Tibial artery (tissue), 4 donors: ENCODE measurements at regions not wholly inside any gene's neighbourhood (a gene's known extent, or its start where the extent isn't known, plus 50 kb on each side); places are given as distances from the start of the nearest gene placed in this dataset.

Experiments used
- DNase-seq, 2 donors: peaks; one replicate each; pipeline ENCODE4 v3.0.0-alpha.2; 2019
- H3K27ac ChIP-seq, 2 donors: fragments of 200-600 bp; sonication (generic) in 1 of 2; 1 replicate in 1 of 2; 2 replicates in 1 of 2; pipeline ENCODE4 v1.5.1; 2018 to 2019; ENCODE audit warnings: mild to moderate bottlenecking in 1 of 2
- H3K27me3 ChIP-seq, 2 donors: fragments of 200-600 bp; sonication (generic) in 1 of 2; one replicate each; pipeline versions ENCODE4 v1.5.1 to v1.6.0; 2016 to 2019
- H3K36me3 ChIP-seq, 3 donors: fragments of 200-600 bp; sonication (generic) in 2 of 3; one replicate each; pipeline ENCODE4 v1.5.1; 2016 to 2019; ENCODE audit warnings: mild to moderate bottlenecking in 2 of 3
- H3K4me1 ChIP-seq, 4 donors: fragments of 200-600 bp; sonication (generic) in 2 of 4; 1 replicate in 3 of 4; 2 replicates in 1 of 4; pipeline ENCODE4 v1.5.1; 2016 to 2019
- H3K4me3 ChIP-seq, 2 donors: fragments of 200-600 bp; sonication (generic) in 1 of 2; 1 replicate in 1 of 2; 2 replicates in 1 of 2; pipeline ENCODE4 v1.5.1; 2018 to 2019; ENCODE audit warnings: mild to moderate bottlenecking in 2 of 2
- H3K9me3 ChIP-seq, 3 donors: fragments of 200-600 bp; sonication (generic) in 1 of 3; one replicate each; pipeline ENCODE4 v1.5.1; 2016 to 2019
- CTCF ChIP-seq, 2 experiments: fragments of 200-600 bp in 1 of 2; fragments of 450-650 bp in 1 of 2; IDR thresholded peaks; one replicate each; pipeline ENCODE4 v1.5.1; 2017 to 2019; ENCODE audit warnings: antibody characterized with exemption in 2 of 2, mild to moderate bottlenecking in 1 of 2, moderate library complexity in 1 of 2
- intact Hi-C: fragments of 100-400 bp; cut with DNase I; formaldehyde crosslinking; loops from one replicate; pipeline ENCODE4 v1.15.0; 2023; ENCODE audit warnings: low total_unique reads

GRCh38 chr3:102026656-102027055 is 177.3 kb downstream of the NFKBIZ start:
- H3K27ac ChIP-seq: peak overlapping the region; percentile 51 to 68
- H3K4me3 ChIP-seq: no peak overlapping the region
- no peak for DNase-seq
- H3K27me3 ChIP-seq: no peaks in the 10 kb centered on the region
- no peak for TF ChIP-seq CTCF (IDR thresholded peaks at IDR 0.05)
- intact Hi-C loops: no loop called here
- no peaks in the 10 kb centered on the region for H3K9me3 ChIP-seq
- H3K4me1 ChIP-seq: peaks cover 0 to 19% (median 10%) of the 10 kb centered on the region in 4 donors
- no peaks in the 10 kb centered on the region for H3K36me3 ChIP-seq

DNA sequence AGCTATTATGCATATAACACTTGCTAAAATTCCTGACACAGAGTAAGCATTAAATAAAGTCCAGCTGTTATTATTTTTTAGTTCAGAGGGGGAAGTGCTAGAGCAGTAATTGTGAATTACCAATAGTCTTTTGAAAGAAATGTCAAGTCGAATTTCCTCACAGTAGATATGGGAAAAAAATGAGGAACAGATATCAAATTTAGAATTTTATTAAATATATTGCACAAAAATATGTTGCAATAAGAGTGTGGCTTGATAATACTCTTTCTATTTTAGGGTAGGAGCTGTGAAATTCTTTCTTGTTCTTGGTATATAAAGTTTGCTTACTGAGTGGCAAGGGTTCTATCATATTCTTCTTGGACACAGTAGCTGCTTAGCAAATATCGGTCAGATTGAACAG is 181.3 kb downstream of the NFKBIZ start:
- Histone ChIP-seq H3K36me3 (no peaks in the 10 kb centered on the region), H3K27me3 (no peaks in the 10 kb centered on the region), H3K9me3 (no peaks in the 10 kb centered on the region), H3K4me3 (no peak overlapping the region), H3K4me1 (peaks cover 0 to 10% (median 7%) of the 10 kb centered on the region in 4 donors), H3K27ac (no peak overlapping the region)
- intact Hi-C loops: loop anchor here (10.0 kb wide), 1 partner anchor 54 kb away; no protein-coding TSS in a partner anchor
- no peak for DNase-seq
- TF ChIP-seq CTCF (IDR thresholded peaks at IDR 0.05): no peak

- Histone ChIP-seq H3K4me3 (no peak overlapping the region), H3K27ac (no peak overlapping the region), H3K36me3 (no peaks in the 10 kb centered on the region), H3K27me3 (no peaks in the 10 kb centered on the region), H3K9me3 (no peaks in the 10 kb centered on the region), H3K4me1 (peaks cover 0 to 3% (median 0%) of the 10 kb centered on the region in 4 donors)
- intact Hi-C loops: loop anchor here (10.0 kb wide), 1 partner anchor 53 kb away; no protein-coding TSS in a partner anchor
- TF ChIP-seq CTCF (IDR thresholded peaks at IDR 0.05): no peak
- no peak for DNase-seq
Observed at GRCh38 chr3:102031834-102032233, 182.5 kb downstream of the NFKBIZ start.

DNA sequence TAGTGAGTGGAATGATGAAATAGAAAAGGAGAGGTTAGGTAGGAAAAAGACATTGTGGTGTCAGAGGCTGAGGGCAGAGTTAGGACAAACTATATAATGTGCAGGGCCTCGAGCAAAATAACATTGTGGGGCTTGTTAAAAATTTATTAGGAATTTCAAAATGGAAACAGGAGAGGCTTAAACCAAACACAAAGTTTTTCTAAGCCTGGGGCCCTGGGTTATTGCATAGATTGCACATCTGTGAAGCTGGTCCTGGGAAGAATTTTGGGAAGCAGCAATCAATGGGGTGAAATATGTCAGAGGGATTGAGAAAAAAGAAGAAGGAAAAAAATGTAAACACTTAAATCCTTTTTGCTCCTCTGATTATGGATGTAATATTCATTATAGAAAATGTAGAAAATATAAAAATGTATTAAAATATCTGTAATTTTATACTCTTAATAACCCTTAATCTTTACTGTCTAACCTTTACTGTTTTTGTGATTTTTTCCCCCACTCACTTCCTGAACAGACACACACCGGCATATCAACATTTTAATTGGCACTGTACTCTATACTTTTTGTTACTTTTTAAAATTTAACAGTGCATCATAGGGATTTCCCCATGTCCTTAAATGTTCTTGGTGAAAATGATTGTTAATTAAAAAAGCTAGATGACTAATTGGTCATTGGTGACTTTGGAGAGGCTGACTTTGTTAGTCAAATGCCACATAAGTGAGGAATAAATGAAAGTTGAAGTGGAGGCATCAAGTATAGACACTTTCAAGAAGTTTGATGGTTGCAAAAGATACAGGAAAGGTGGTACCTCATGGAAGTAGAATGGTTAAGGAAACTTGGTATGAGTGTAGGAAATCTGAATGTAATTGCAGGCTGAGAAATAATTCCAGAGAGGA is 183.4 kb downstream of the NFKBIZ start:
- H3K4me1 ChIP-seq: peaks cover 0 to 12% (median 1%) of the 10 kb centered on the region in 4 donors
- H3K36me3 ChIP-seq: no peaks in the 10 kb centered on the region
- no peak overlapping the region for H3K4me3 ChIP-seq
- no peak for TF ChIP-seq CTCF (IDR thresholded peaks at IDR 0.05)
- no peak overlapping the region for H3K27ac ChIP-seq
- DNase-seq: no peak
- H3K27me3 ChIP-seq: no peaks in the 10 kb centered on the region
- no peaks in the 10 kb centered on the region for H3K9me3 ChIP-seq
- intact Hi-C loops: loop anchor here (10.0 kb wide), 1 partner anchor 52 kb away; no protein-coding TSS in a partner anchor

DNA sequence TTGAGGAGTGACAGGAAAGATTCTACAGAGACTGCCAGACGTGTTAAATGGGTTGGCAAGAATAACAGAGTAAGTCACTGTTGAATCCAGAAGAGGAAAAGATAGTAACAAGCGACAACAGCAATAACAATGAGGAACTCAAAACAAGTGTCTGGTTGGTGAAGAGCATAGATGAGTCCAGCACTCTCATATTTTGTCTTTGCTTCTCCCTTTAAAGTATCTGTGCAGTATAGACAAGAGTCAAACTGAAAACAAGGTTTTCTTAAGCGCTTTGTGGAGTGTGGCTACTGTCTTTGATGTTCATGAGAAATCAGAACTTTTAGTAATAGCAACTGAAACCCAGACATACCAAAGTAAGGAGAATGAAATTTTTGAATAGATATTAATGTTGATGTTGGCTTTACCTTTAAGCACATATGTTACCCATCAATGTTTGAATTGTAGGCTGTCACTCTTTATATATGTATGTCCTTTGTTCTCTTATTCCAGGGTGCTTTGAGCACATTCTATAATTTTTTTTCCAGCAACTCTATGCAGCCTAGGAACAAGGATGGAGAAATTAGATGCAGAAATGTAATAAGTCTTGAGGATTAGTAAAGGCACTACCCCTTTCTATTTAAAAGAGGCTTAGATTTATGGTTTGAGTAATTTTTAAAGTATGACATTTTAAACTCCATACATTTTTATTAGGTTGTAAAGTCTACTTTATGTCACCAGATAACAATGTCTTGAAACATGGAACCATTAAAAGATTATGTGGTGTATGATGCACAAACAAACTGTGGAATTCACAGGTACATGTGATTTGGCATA is 185.5 kb downstream of the NFKBIZ start:
- intact Hi-C loops: loop anchor here (10.0 kb wide), 1 partner anchor 50 kb away; no protein-coding TSS in a partner anchor
- Histone ChIP-seq H3K9me3 (peaks cover 0 to 3% (median 0%) of the 10 kb centered on the region in 3 donors), H3K4me1 (peaks cover 0 to 21% (median 1%) of the 10 kb centered on the region in 4 donors), H3K4me3 (no peak overlapping the region), H3K27ac (no peak overlapping the region), H3K27me3 (no peaks in the 10 kb centered on the region), H3K36me3 (no peaks in the 10 kb centered on the region)
- no peak for DNase-seq
- no peak for TF ChIP-seq CTCF (IDR thresholded peaks at IDR 0.05)
